ENCODE measurements at regions not wholly inside any gene's neighbourhood (a gene's known extent, or its start where the extent isn't known, plus 50 kb on each side); places are given as distances from the start of the nearest gene placed in this dataset.
A peak's percentile ranks its signal among the peaks of the same experiment; 100 is the strongest.

GRCh38 chr11:130778026-130778425 lies 138.3 kb downstream of the SNX19 start:
- H3K36me3 ChIP-seq = no peaks in the 10 kb centered on the region
- no peak for TF ChIP-seq CTCF (IDR thresholded peaks at IDR 0.05)
- H3K4me1 ChIP-seq = peaks cover 0 to 16% (median 12%) of the 10 kb centered on the region in 4 donors
- no peaks in the 10 kb centered on the region for H3K27me3 ChIP-seq
- no peak overlapping the region for H3K27ac ChIP-seq
- DNase-seq = no peak
- no peaks in the 10 kb centered on the region for H3K9me3 ChIP-seq
- intact Hi-C loops (cut with DNase I; ENCODE audit: low total_unique reads) = no loop called here
- no peak overlapping the region for H3K4me3 ChIP-seq

GRCh38 chr11:130778705-130779104 lies 137.6 kb downstream of the SNX19 start:
- TF ChIP-seq CTCF (IDR thresholded peaks at IDR 0.05) = no peak
- H3K9me3 ChIP-seq = no peaks in the 10 kb centered on the region
- intact Hi-C loops (cut with DNase I; ENCODE audit: low total_unique reads) = no loop called here
- no peak for DNase-seq
- no peak overlapping the region for H3K27ac ChIP-seq
- no peaks in the 10 kb centered on the region for H3K36me3 ChIP-seq
- H3K27me3 ChIP-seq = no peaks in the 10 kb centered on the region
- peaks cover 0 to 22% (median 14%) of the 10 kb centered on the region in 4 donors for H3K4me1 ChIP-seq
- H3K4me3 ChIP-seq = no peak overlapping the region

DNA sequence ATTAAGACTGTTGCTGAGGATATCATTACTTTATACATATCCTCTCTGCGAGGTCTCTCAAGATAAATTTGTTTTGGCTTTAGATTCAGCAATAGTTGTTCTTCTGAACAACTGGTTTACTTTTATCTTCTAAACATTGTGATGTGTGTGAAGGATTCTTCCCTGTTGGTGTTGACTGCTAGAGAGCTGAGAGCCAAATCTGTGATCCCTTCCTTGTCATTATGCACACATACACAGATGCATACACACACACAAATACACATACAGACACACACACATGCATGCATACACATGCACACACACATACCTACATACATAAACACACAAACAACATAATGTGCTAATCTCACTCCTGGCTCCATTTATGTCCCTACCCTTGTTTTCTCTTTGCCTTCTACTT lies 137.0 kb downstream of the SNX19 start:
- no peak for TF ChIP-seq CTCF (IDR thresholded peaks at IDR 0.05)
- no peaks in the 10 kb centered on the region for H3K36me3 ChIP-seq
- H3K9me3 ChIP-seq = no peaks in the 10 kb centered on the region
- H3K27me3 ChIP-seq = no peaks in the 10 kb centered on the region
- no peak for DNase-seq
- H3K4me3 ChIP-seq = no peak overlapping the region
- intact Hi-C loops (cut with DNase I; ENCODE audit: low total_unique reads) = no loop called here
- no peak overlapping the region for H3K27ac ChIP-seq
- H3K4me1 ChIP-seq = peaks cover 0 to 22% (median 14%) of the 10 kb centered on the region in 4 donors

- TF ChIP-seq CTCF (IDR thresholded peaks at IDR 0.05) = no peak
- Histone ChIP-seq H3K27ac (no peak overlapping the region), H3K4me1 (peaks cover 0 to 22% (median 12%) of the 10 kb centered on the region in 4 donors), H3K27me3 (no peaks in the 10 kb centered on the region), H3K9me3 (no peaks in the 10 kb centered on the region), H3K4me3 (no peak overlapping the region), H3K36me3 (no peaks in the 10 kb centered on the region)
- intact Hi-C loops (cut with DNase I; ENCODE audit: low total_unique reads) = no loop called here
- DNase-seq = no peak
Observed at GRCh38 chr11:130779943-130780342, 136.3 kb downstream of the SNX19 start.

DNA sequence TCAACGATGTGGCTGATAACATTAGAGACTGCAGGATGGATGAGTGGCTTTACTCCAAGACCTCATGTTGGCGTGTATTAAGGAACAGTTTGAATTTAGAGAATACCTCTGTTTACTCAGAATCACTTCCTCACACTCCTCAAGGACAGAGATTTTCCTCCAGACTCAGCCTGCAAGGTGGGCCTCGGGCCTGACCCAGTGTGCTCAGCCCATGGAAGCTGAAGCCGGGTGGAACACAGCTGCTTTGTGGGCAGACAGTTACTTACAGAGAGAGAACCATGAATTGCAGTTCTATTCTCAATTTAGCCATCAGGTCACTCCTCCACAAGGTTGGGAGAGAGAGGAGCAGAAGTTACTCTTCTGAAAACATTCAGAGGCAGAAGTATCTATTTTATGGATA lies 135.8 kb downstream of the SNX19 start:
- Histone ChIP-seq H3K27me3 (no peaks in the 10 kb centered on the region), H3K9me3 (no peaks in the 10 kb centered on the region), H3K36me3 (no peaks in the 10 kb centered on the region), H3K27ac (no peak overlapping the region), H3K4me3 (no peak overlapping the region), H3K4me1 (peaks cover 0 to 22% (median 12%) of the 10 kb centered on the region in 4 donors)
- no peak for TF ChIP-seq CTCF (IDR thresholded peaks at IDR 0.05)
- intact Hi-C loops (cut with DNase I; ENCODE audit: low total_unique reads) = no loop called here
- DNase-seq = no peak

GRCh38 chr11:130781931-130782330 lies 134.3 kb downstream of the SNX19 start:
- Histone ChIP-seq H3K27ac (peak overlapping the region; percentile 57 to 62), H3K4me3 (no peak overlapping the region), H3K4me1 (peaks cover 0 to 30% (median 15%) of the 10 kb centered on the region in 4 donors), H3K27me3 (no peaks in the 10 kb centered on the region), H3K36me3 (no peaks in the 10 kb centered on the region), H3K9me3 (no peaks in the 10 kb centered on the region)
- TF ChIP-seq CTCF (IDR thresholded peaks at IDR 0.05) = no peak
- intact Hi-C loops (cut with DNase I; ENCODE audit: low total_unique reads) = no loop called here
- DNase-seq = no peak
